PC-9 (cell line): ENCODE measurements at regions not wholly inside any gene's neighbourhood (a gene's known extent, or its start where the extent isn't known, plus 50 kb on each side); places are given as distances from the start of the nearest gene placed in this dataset.

Source experiments
- EZH2 ChIP-seq: fragments of 200-600 bp; sonication (generic); IDR thresholded peaks from 2 replicates; pipeline ENCODE4 v1.8.0; 2017; ENCODE audit warnings: antibody characterized with exemption, low read depth
- TF ChIP-seq, protein P1 (sequence below): fragments of 200-600 bp; sonication (generic); conservative IDR thresholded peaks from 2 replicates; pipeline ENCODE4 v1.6.1; 2017; ENCODE audit warnings: mixed run types, antibody characterized with exemption, mild to moderate bottlenecking, moderate library complexity

DNA sequence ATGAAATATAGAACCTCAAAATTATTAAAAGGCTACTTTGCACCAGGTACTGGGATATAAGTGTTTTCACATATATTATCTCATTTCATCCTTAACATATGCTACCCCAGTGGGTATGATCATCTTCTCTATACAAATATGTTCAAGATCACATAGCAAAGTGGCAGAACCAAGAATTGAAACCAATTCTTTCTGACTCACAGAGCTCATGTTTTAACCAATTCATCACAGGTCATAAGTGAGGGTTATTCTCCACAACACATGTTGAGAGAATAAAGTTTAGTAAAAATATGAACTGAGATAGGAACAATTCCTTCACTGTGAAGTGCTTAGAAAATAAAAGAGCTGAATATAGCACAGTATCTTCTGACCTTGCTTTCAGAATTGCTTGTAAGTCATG lies 442.9 kb upstream of the RASGEF1B start:
- TF ChIP-seq, protein P1, sequence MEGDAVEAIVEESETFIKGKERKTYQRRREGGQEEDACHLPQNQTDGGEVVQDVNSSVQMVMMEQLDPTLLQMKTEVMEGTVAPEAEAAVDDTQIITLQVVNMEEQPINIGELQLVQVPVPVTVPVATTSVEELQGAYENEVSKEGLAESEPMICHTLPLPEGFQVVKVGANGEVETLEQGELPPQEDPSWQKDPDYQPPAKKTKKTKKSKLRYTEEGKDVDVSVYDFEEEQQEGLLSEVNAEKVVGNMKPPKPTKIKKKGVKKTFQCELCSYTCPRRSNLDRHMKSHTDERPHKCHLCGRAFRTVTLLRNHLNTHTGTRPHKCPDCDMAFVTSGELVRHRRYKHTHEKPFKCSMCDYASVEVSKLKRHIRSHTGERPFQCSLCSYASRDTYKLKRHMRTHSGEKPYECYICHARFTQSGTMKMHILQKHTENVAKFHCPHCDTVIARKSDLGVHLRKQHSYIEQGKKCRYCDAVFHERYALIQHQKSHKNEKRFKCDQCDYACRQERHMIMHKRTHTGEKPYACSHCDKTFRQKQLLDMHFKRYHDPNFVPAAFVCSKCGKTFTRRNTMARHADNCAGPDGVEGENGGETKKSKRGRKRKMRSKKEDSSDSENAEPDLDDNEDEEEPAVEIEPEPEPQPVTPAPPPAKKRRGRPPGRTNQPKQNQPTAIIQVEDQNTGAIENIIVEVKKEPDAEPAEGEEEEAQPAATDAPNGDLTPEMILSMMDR, result no peak
- TF ChIP-seq EZH2, result no peak
